Thyroid gland (tissue), 4 donors: ENCODE measurements at regions not wholly inside any gene's neighbourhood (a gene's known extent, or its start where the extent isn't known, plus 50 kb on each side); places are given as distances from the start of the nearest gene placed in this dataset.

Experiments
- POLR2A ChIP-seq, 2 donors: fragments of 450-650 bp; IDR thresholded peaks; one replicate each; pipeline ENCODE4 v1.6.1; 2017; ENCODE audit warnings: antibody characterized with exemption in 2 of 2, mild to moderate bottlenecking in 2 of 2, moderate library complexity in 1 of 2
- TF ChIP-seq, protein P1 (sequence below), 6 experiments: fragments of 200-600 bp in 3 of 6; fragments of 450-650 bp in 3 of 6; sonication (generic) in 3 of 6; IDR thresholded peaks; one replicate each; pipeline ENCODE4 v1.5.1; 2016 to 2019; ENCODE audit warnings: antibody characterized with exemption in 6 of 6, mild to moderate bottlenecking in 2 of 6, inconsistent platforms in 1 of 6, moderate library complexity in 1 of 6

DNA sequence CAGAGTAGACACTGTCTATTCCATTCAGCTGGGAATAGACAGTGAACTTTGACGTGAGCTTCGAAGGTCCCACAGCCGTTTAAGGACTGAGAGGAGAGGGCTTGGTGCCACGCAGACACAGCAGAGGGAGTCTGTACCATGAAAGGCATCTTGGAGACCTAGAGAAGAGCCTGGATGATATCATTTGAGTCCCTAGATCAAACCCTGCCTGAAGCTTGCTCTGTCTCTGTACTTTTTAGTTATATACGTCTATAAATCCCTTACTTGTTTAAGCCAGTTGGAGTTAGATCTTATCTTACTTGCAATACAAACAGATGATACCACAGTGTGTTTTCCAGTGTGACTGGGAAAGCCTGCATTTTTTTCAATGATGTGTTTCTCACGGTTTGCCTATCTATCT is 128.9 kb upstream of the RTL1 start:
- TF ChIP-seq, protein P1, sequence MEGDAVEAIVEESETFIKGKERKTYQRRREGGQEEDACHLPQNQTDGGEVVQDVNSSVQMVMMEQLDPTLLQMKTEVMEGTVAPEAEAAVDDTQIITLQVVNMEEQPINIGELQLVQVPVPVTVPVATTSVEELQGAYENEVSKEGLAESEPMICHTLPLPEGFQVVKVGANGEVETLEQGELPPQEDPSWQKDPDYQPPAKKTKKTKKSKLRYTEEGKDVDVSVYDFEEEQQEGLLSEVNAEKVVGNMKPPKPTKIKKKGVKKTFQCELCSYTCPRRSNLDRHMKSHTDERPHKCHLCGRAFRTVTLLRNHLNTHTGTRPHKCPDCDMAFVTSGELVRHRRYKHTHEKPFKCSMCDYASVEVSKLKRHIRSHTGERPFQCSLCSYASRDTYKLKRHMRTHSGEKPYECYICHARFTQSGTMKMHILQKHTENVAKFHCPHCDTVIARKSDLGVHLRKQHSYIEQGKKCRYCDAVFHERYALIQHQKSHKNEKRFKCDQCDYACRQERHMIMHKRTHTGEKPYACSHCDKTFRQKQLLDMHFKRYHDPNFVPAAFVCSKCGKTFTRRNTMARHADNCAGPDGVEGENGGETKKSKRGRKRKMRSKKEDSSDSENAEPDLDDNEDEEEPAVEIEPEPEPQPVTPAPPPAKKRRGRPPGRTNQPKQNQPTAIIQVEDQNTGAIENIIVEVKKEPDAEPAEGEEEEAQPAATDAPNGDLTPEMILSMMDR (IDR thresholded peaks at IDR 0.05): no peak
- TF ChIP-seq POLR2A (IDR thresholded peaks at IDR 0.05): no peak
